HG03442 (cell line): ENCODE measurements at regions not wholly inside any gene's neighbourhood (a gene's known extent, or its start where the extent isn't known, plus 50 kb on each side); places are given as distances from the start of the nearest gene placed in this dataset.
"Not testable (repeated sequence)": the region's sequence is repeated elsewhere in the genome, so short reads cannot be mapped to it uniquely, and the experiment has no call there.

Source experiments
- ATAC-seq: cut with Tn5 transposase; IDR thresholded peaks from one replicate; pipeline ENCODE4 v1.9.1; 2021; ENCODE audit warnings: mild to moderate bottlenecking, moderate library complexity; ENCODE audit not compliant: unreplicated experiment

- no peak for ATAC-seq
Observed at GRCh38 chr18:39244242-39244641, 1678.6 kb upstream of the CELF4 start.

- no peak for ATAC-seq
Observed at GRCh38 chr18:39241534-39241933, 1675.9 kb upstream of the CELF4 start.

GRCh38 chr18:39238981-39239660 is 1673.5 kb upstream of the CELF4 start:
- no peak for ATAC-seq

- ATAC-seq = no peak
Observed at GRCh38 chr18:39235118-39235719, 1669.6 kb upstream of the CELF4 start.

- ATAC-seq = no peak
Observed at GRCh38 chr18:39232937-39233336, 1667.3 kb upstream of the CELF4 start.

GRCh38 chr18:39232490-39232889 is 1666.9 kb upstream of the CELF4 start:
- ATAC-seq = no peak

GRCh38 chr18:39230086-39230803 is 1664.6 kb upstream of the CELF4 start:
- no peak for ATAC-seq

- ATAC-seq = not testable (repeated sequence)
Observed at GRCh38 chr18:39227769-39228168, 1662.2 kb upstream of the CELF4 start.

GRCh38 chr18:39225373-39225772 is 1659.8 kb upstream of the CELF4 start:
- no peak for ATAC-seq

GRCh38 chr18:39223283-39223682 is 1657.7 kb upstream of the CELF4 start:
- no peak for ATAC-seq

- no peak for ATAC-seq
Observed at GRCh38 chr18:39215920-39216319, 1650.3 kb upstream of the CELF4 start.

- ATAC-seq = no peak
Observed at GRCh38 chr18:39211461-39211860, 1645.9 kb upstream of the CELF4 start.

GRCh38 chr18:39209173-39209572 is 1643.6 kb upstream of the CELF4 start:
- ATAC-seq = no peak

- no peak for ATAC-seq
Observed at GRCh38 chr18:39208729-39209128, 1643.1 kb upstream of the CELF4 start.

- no peak for ATAC-seq
Observed at GRCh38 chr18:39208190-39208589, 1642.6 kb upstream of the CELF4 start.

- ATAC-seq = not testable (repeated sequence)
Observed at GRCh38 chr18:39206398-39207103, 1641.0 kb upstream of the CELF4 start.

- no peak for ATAC-seq
Observed at GRCh38 chr18:39205565-39206195, 1640.1 kb upstream of the CELF4 start.

GRCh38 chr18:39200153-39200552 is 1634.6 kb upstream of the CELF4 start:
- ATAC-seq = no peak

GRCh38 chr18:39199231-39199855 is 1633.7 kb upstream of the CELF4 start:
- ATAC-seq = no peak

GRCh38 chr18:39198376-39198775 is 1632.8 kb upstream of the CELF4 start:
- ATAC-seq = no peak

- ATAC-seq = no peak
Observed at GRCh38 chr18:39191931-39192330, 1626.3 kb upstream of the CELF4 start.
